ENCODE measurements at regions not wholly inside any gene's neighbourhood (a gene's known extent, or its start where the extent isn't known, plus 50 kb on each side); places are given as distances from the start of the nearest gene placed in this dataset.

- no peak for DNase-seq (ENCODE audit: unreplicated experiment)
- Mint-ChIP-seq H3K4me3 (ENCODE audit: unreplicated experiment) (no peak overlapping the region), H3K27ac (ENCODE audit: low read depth, unreplicated experiment) (no peak overlapping the region), H3K27me3 (ENCODE audit: insufficient read depth, unreplicated experiment) (no peaks in the 10 kb centered on the region), H3K9me3 (ENCODE audit: unreplicated experiment) (peaks cover 6% of the 10 kb centered on the region), H3K36me3 (ENCODE audit: insufficient read depth, unreplicated experiment) (no peaks in the 10 kb centered on the region), H3K4me1 (ENCODE audit: insufficient read depth, unreplicated experiment) (no peaks in the 10 kb centered on the region)
- POLR2A ChIA-PET, result interaction anchor here (0.6 kb wide), 1 partner anchor 42 kb away, joined by 4 read pairs; no protein-coding TSS in a partner anchor
- CTCF ChIA-PET, result no interaction called here
- intact Hi-C loops (cut with micrococcal nuclease), result no loop called here
- no peak for TF ChIP-seq CTCF (IDR thresholded peaks at IDR 0.05; ENCODE audit: unreplicated experiment)
- BruUV-seq (replicated peaks), result no TSS peak
Measured at GRCh38 chr18:38996056-38996455, 1430.5 kb upstream of the CELF4 start.

GRCh38 chr18:38993342-38993741 is 1427.7 kb upstream of the CELF4 start:
- Mint-ChIP-seq H3K4me1 (ENCODE audit: insufficient read depth, unreplicated experiment) (no peaks in the 10 kb centered on the region), H3K36me3 (ENCODE audit: insufficient read depth, unreplicated experiment) (no peaks in the 10 kb centered on the region), H3K27ac (ENCODE audit: low read depth, unreplicated experiment) (no peak overlapping the region), H3K27me3 (ENCODE audit: insufficient read depth, unreplicated experiment) (no peaks in the 10 kb centered on the region), H3K9me3 (ENCODE audit: unreplicated experiment) (peaks cover 14% of the 10 kb centered on the region), H3K4me3 (ENCODE audit: unreplicated experiment) (no peak overlapping the region)
- no TSS peak for BruUV-seq (replicated peaks)
- TF ChIP-seq CTCF (IDR thresholded peaks at IDR 0.05; ENCODE audit: unreplicated experiment), result no peak
- peak; percentile 0 for DNase-seq (ENCODE audit: unreplicated experiment)
- intact Hi-C loops (cut with micrococcal nuclease), result no loop called here
- CTCF ChIA-PET, result interaction anchor here (0.5 kb wide), 2 partner anchors 77 to 292 kb away, joined by 4 read pairs; no protein-coding TSS in a partner anchor
- POLR2A ChIA-PET, result interaction anchor here (0.9 kb wide), 1 partner anchor 13 kb away, joined by 3 read pairs; no protein-coding TSS in a partner anchor

- intact Hi-C loops (cut with micrococcal nuclease), result no loop called here
- DNase-seq (ENCODE audit: unreplicated experiment), result no peak
- no peak overlapping the region for H3K27ac Mint-ChIP-seq (ENCODE audit: low read depth, unreplicated experiment)
- TF ChIP-seq CTCF (IDR thresholded peaks at IDR 0.05; ENCODE audit: unreplicated experiment), result no peak
- peaks cover 7% of the 10 kb centered on the region for H3K9me3 Mint-ChIP-seq (ENCODE audit: unreplicated experiment)
- H3K27me3 Mint-ChIP-seq (ENCODE audit: insufficient read depth, unreplicated experiment), result no peaks in the 10 kb centered on the region
- ChIA-PET CTCF (interaction anchor here (0.6 kb wide), 1 partner anchor 597 kb away, joined by 4 read pairs; no protein-coding TSS in a partner anchor), POLR2A (no interaction called here)
- H3K36me3 Mint-ChIP-seq (ENCODE audit: insufficient read depth, unreplicated experiment), result no peaks in the 10 kb centered on the region
- no TSS peak for BruUV-seq (replicated peaks)
- no peaks in the 10 kb centered on the region for H3K4me1 Mint-ChIP-seq (ENCODE audit: insufficient read depth, unreplicated experiment)
- H3K4me3 Mint-ChIP-seq (ENCODE audit: unreplicated experiment), result no peak overlapping the region
Measured at GRCh38 chr18:38984968-38985367, 1419.4 kb upstream of the CELF4 start.

- H3K4me1 Mint-ChIP-seq (ENCODE audit: insufficient read depth, unreplicated experiment), result no peaks in the 10 kb centered on the region
- no peak for DNase-seq (ENCODE audit: unreplicated experiment)
- no peaks in the 10 kb centered on the region for H3K27me3 Mint-ChIP-seq (ENCODE audit: insufficient read depth, unreplicated experiment)
- no peak overlapping the region for H3K27ac Mint-ChIP-seq (ENCODE audit: low read depth, unreplicated experiment)
- H3K36me3 Mint-ChIP-seq (ENCODE audit: insufficient read depth, unreplicated experiment), result no peaks in the 10 kb centered on the region
- no TSS peak for BruUV-seq (replicated peaks)
- intact Hi-C loops (cut with micrococcal nuclease), result no loop called here
- peaks cover under 1% of the 10 kb centered on the region for H3K9me3 Mint-ChIP-seq (ENCODE audit: unreplicated experiment)
- H3K4me3 Mint-ChIP-seq (ENCODE audit: unreplicated experiment), result no peak overlapping the region
- ChIA-PET POLR2A (no interaction called here), CTCF (interaction anchor here (0.6 to 1.1 kb wide), 3 partner anchors 18 to 643 kb away, joined by 3 to 5 read pairs (median 4); no protein-coding TSS in a partner anchor)
- no peak for TF ChIP-seq CTCF (IDR thresholded peaks at IDR 0.05; ENCODE audit: unreplicated experiment)
Measured at GRCh38 chr18:38982072-38982471, 1416.5 kb upstream of the CELF4 start.

All from MCF 10A (cell line).